ENCODE measurements at regions not wholly inside any gene's neighbourhood (a gene's known extent, or its start where the extent isn't known, plus 50 kb on each side); places are given as distances from the start of the nearest gene placed in this dataset.

DNA sequence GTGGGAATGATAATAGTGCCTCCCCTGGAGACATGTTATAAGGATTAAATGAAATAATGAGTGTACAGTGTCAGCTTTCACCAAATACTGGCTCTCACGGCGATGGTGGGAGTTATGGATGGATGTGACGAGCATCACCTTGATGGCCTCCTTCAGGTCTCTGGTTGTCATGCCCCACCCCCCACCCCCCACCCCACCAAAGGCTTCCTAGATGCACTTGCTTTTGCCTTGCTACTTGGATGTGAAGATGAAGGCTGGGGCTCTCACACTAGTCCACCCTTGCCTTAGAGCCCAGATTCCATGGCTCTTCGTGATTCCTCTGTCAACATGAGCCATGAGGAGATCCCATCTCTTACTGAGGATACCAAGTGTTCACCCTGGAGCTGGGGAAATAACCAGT lies 412.3 kb downstream of the NPHP4 start:
- Histone ChIP-seq H3K9me3 (ENCODE audit: control extremely low read depth in 1 of 3, control insufficient read depth in 2 of 3, insufficient read depth in 1 of 3, low read length in 2 of 3) (no peaks in the 10 kb centered on the region), H3K4me3 (ENCODE audit: control extremely low read depth in 1 of 5, extremely low read depth in 1 of 5, insufficient read depth in 1 of 5, low read depth in 2 of 5, low read length in 4 of 5) (no peak overlapping the region), H3K27ac (ENCODE audit: low read length in 2 of 2) (no peak overlapping the region), H3K36me3 (replicated peaks in 1 of 2; ENCODE audit: control extremely low read depth in 1 of 2, control insufficient read depth in 1 of 2, extremely low read depth in 1 of 2, insufficient read depth in 2 of 2, low read length in 1 of 2) (no peaks in the 10 kb centered on the region), H2AFZ (ENCODE audit: insufficient read depth, low read depth, low read length, poor library complexity, severe bottlenecking) (no peak overlapping the region), H3K27me3 (replicated peaks in 1 of 4; ENCODE audit: control extremely low read depth in 1 of 4, control insufficient read depth in 3 of 4, insufficient read depth in 4 of 4, low read length in 3 of 4) (no peaks in the 10 kb centered on the region), H3K4me2 (replicated peaks; ENCODE audit: low read depth, low read length, poor library complexity, severe bottlenecking) (no peak overlapping the region), H3K79me2 (ENCODE audit: control insufficient read depth, insufficient read depth, low read length) (no peaks in the 10 kb centered on the region), H3K9ac (ENCODE audit: low read length) (no peak overlapping the region), H4K20me1 (ENCODE audit: control insufficient read depth, insufficient read depth, low read length, poor library complexity, severe bottlenecking) (no peaks in the 10 kb centered on the region), H3K4me1 (ENCODE audit: control insufficient read depth in 2 of 2, insufficient read depth in 2 of 2, low read length in 2 of 2) (no peaks in the 10 kb centered on the region)
- ChIA-PET CTCF (no interaction called here), POLR2A (no interaction called here)
- Mint-ChIP-seq H3K27ac (no peak overlapping the region), H3K4me1 (no peaks in the 10 kb centered on the region), H3K27me3 (peaks cover 36% of the 10 kb centered on the region), H3K4me3 (no peak overlapping the region), H3K9me3 (ENCODE audit: insufficient read depth) (peaks cover 2% of the 10 kb centered on the region)
- no peak for DNase-seq
- no peak for TF ChIP-seq EZH2 (IDR thresholded peaks at IDR 0.05; ENCODE audit: borderline replicate concordance, insufficient read depth, low read depth, low read length, poor library complexity, severe bottlenecking)
- TF ChIP-seq, protein P1, sequence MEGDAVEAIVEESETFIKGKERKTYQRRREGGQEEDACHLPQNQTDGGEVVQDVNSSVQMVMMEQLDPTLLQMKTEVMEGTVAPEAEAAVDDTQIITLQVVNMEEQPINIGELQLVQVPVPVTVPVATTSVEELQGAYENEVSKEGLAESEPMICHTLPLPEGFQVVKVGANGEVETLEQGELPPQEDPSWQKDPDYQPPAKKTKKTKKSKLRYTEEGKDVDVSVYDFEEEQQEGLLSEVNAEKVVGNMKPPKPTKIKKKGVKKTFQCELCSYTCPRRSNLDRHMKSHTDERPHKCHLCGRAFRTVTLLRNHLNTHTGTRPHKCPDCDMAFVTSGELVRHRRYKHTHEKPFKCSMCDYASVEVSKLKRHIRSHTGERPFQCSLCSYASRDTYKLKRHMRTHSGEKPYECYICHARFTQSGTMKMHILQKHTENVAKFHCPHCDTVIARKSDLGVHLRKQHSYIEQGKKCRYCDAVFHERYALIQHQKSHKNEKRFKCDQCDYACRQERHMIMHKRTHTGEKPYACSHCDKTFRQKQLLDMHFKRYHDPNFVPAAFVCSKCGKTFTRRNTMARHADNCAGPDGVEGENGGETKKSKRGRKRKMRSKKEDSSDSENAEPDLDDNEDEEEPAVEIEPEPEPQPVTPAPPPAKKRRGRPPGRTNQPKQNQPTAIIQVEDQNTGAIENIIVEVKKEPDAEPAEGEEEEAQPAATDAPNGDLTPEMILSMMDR (IDR thresholded peaks at IDR 0.05) = no peak
- ATAC-seq (ENCODE audit: low read depth) = no peak
- intact Hi-C loops (cut with micrococcal nuclease) = no loop called here
- WGBS (ENCODE audit: insufficient coverage) = no CpG with 5 or more reads among the region's 4 CpGs

DNA sequence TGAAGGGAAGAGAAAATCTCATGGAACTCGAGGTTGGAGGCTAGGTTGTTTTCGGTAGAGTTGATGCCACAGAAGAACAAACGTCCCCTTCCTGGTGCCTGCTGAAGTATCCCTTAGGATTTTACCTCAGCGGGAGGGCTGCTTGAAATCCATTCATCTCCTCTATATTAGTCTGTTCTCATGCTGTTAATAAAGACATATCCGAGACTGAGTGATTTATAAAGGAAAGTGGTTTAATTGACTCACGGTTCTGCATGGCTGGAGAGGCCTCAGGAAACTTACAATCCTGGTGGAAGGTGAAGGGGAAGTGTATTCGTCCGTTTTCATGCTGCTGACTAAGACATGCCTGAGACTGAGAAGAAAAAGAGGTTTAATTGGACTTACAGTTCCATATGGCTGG lies 413.5 kb downstream of the NPHP4 start:
- POLR2A ChIA-PET = no interaction called here
- H3K4me3 Mint-ChIP-seq = no peak overlapping the region
- no peak overlapping the region for H3K27ac Mint-ChIP-seq

More for the DNA sequence above, 413.5 kb downstream of the NPHP4 start:
- Histone ChIP-seq H3K36me3 (replicated peaks in 1 of 2; ENCODE audit: control extremely low read depth in 1 of 2, control insufficient read depth in 1 of 2, extremely low read depth in 1 of 2, insufficient read depth in 2 of 2, low read length in 1 of 2) (no peaks in the 10 kb centered on the region), H3K4me3 (ENCODE audit: control extremely low read depth in 1 of 5, extremely low read depth in 1 of 5, insufficient read depth in 1 of 5, low read depth in 2 of 5, low read length in 4 of 5) (no peak overlapping the region), H3K27ac (ENCODE audit: low read length in 2 of 2) (no peak overlapping the region), H3K4me1 (ENCODE audit: control insufficient read depth in 2 of 2, insufficient read depth in 2 of 2, low read length in 2 of 2) (no peaks in the 10 kb centered on the region), H3K27me3 (replicated peaks in 1 of 4; ENCODE audit: control extremely low read depth in 1 of 4, control insufficient read depth in 3 of 4, insufficient read depth in 4 of 4, low read length in 3 of 4) (no peaks in the 10 kb centered on the region), H4K20me1 (ENCODE audit: control insufficient read depth, insufficient read depth, low read length, poor library complexity, severe bottlenecking) (no peaks in the 10 kb centered on the region), H2AFZ (ENCODE audit: insufficient read depth, low read depth, low read length, poor library complexity, severe bottlenecking) (no peak overlapping the region), H3K79me2 (ENCODE audit: control insufficient read depth, insufficient read depth, low read length) (no peaks in the 10 kb centered on the region), H3K9ac (ENCODE audit: low read length) (no peak overlapping the region), H3K9me3 (ENCODE audit: control extremely low read depth in 1 of 3, control insufficient read depth in 2 of 3, insufficient read depth in 1 of 3, low read length in 2 of 3) (no peaks in the 10 kb centered on the region), H3K4me2 (replicated peaks; ENCODE audit: low read depth, low read length, poor library complexity, severe bottlenecking) (no peak overlapping the region)
- ATAC-seq (ENCODE audit: low read depth) = no peak
- H3K9me3 Mint-ChIP-seq (ENCODE audit: insufficient read depth) = peaks cover 2% of the 10 kb centered on the region
- intact Hi-C loops (cut with micrococcal nuclease) = no loop called here
- H3K4me1 Mint-ChIP-seq = no peaks in the 10 kb centered on the region
- WGBS (ENCODE audit: insufficient coverage) = 75% methylated on average over 6 of the region's 8 CpGs
- TF ChIP-seq, protein P1 (IDR thresholded peaks at IDR 0.05) = no peak
- TF ChIP-seq EZH2 (IDR thresholded peaks at IDR 0.05; ENCODE audit: borderline replicate concordance, insufficient read depth, low read depth, low read length, poor library complexity, severe bottlenecking) = no peak
- H3K27me3 Mint-ChIP-seq = peaks cover 31% of the 10 kb centered on the region
- CTCF ChIA-PET = no interaction called here
- DNase-seq = no peak
